ENCODE measurements at regions not wholly inside any gene's neighbourhood (a gene's known extent, or its start where the extent isn't known, plus 50 kb on each side); places are given as distances from the start of the nearest gene placed in this dataset.

DNA sequence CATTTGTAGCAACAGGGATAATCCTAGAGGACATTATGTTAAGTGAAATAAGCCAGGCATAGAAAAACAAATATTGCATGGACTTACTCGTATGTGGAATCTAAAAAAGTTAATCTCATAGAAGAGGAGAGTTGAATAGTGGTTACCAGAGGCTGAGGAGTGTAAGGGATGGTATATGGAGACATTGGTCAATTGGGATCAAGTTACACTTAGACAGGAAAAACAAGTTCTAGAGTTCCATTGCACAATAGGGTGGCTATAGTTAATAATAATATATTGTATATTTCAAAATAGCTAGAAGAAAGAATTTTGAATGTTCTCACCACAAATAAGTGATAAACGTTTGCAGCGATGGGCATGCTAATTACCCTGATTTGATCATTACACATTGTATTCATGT, 354.6 kb downstream of the SEC16B start:
- in situ Hi-C loops (cut with MboI; ENCODE audit: low pct_unique_long_range_greater_than_20kb, low sequenced_read_pairs, unreplicated experiment): no loop called here
- no peak for DNase-seq (ENCODE audit: low spot score)
- TF ChIP-seq CTCF (IDR thresholded peaks at IDR 0.05; ENCODE audit: extremely low read depth, insufficient read depth, missing control alignments): no peak

- no peak for DNase-seq (ENCODE audit: low spot score)
- in situ Hi-C loops (cut with MboI; ENCODE audit: low pct_unique_long_range_greater_than_20kb, low sequenced_read_pairs, unreplicated experiment): no loop called here
- TF ChIP-seq CTCF (IDR thresholded peaks at IDR 0.05; ENCODE audit: extremely low read depth, insufficient read depth, missing control alignments): no peak
Observed at GRCh38 chr1:177611402-177611801, 358.5 kb downstream of the SEC16B start.

DNA sequence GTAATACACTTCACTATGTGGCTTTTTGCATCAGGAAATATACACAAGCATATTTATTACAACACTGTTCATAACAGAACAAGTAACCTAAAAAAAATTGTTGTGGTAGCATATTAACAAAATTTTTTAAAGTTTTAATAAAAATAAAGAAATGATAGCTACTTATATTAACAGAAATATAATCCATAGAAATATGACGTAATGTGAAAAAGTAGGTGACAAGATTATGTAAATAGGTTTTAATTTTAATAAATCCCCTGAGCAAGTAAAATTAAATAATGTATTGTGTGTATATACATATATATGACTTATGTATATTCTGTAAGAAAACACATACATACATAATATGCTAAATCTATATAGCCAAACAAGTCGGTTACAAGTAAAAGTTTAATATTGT, 359.9 kb downstream of the SEC16B start:
- in situ Hi-C loops (cut with MboI; ENCODE audit: low pct_unique_long_range_greater_than_20kb, low sequenced_read_pairs, unreplicated experiment): no loop called here
- TF ChIP-seq CTCF (IDR thresholded peaks at IDR 0.05; ENCODE audit: extremely low read depth, insufficient read depth, missing control alignments): no peak

GRCh38 chr1:177600936-177601335, 368.9 kb downstream of the SEC16B start:
- DNase-seq (ENCODE audit: low spot score): no peak
- in situ Hi-C loops (cut with MboI; ENCODE audit: low pct_unique_long_range_greater_than_20kb, low sequenced_read_pairs, unreplicated experiment): no loop called here
- TF ChIP-seq CTCF (IDR thresholded peaks at IDR 0.05; ENCODE audit: extremely low read depth, insufficient read depth, missing control alignments): no peak

More for the DNA sequence above, 359.9 kb downstream of the SEC16B start:
- no peak for DNase-seq (ENCODE audit: low spot score)

GRCh38 chr1:177600321-177600720, 369.5 kb downstream of the SEC16B start:
- in situ Hi-C loops (cut with MboI; ENCODE audit: low pct_unique_long_range_greater_than_20kb, low sequenced_read_pairs, unreplicated experiment): no loop called here
- no peak for DNase-seq (ENCODE audit: low spot score)
- TF ChIP-seq CTCF (IDR thresholded peaks at IDR 0.05; ENCODE audit: extremely low read depth, insufficient read depth, missing control alignments): no peak

- in situ Hi-C loops (cut with MboI; ENCODE audit: low pct_unique_long_range_greater_than_20kb, low sequenced_read_pairs, unreplicated experiment): no loop called here
- no peak for TF ChIP-seq CTCF (IDR thresholded peaks at IDR 0.05; ENCODE audit: extremely low read depth, insufficient read depth, missing control alignments)
- no peak for DNase-seq (ENCODE audit: low spot score)
Observed at GRCh38 chr1:177597393-177597792, 372.5 kb downstream of the SEC16B start.

GRCh38 chr1:177596485-177596884, 373.4 kb downstream of the SEC16B start:
- TF ChIP-seq CTCF (IDR thresholded peaks at IDR 0.05; ENCODE audit: extremely low read depth, insufficient read depth, missing control alignments): no peak
- no peak for DNase-seq (ENCODE audit: low spot score)
- in situ Hi-C loops (cut with MboI; ENCODE audit: low pct_unique_long_range_greater_than_20kb, low sequenced_read_pairs, unreplicated experiment): no loop called here

All from GM13977 (cell line).